ENCODE measurements at regions not wholly inside any gene's neighbourhood (a gene's known extent, or its start where the extent isn't known, plus 50 kb on each side); places are given as distances from the start of the nearest gene placed in this dataset.

DNA sequence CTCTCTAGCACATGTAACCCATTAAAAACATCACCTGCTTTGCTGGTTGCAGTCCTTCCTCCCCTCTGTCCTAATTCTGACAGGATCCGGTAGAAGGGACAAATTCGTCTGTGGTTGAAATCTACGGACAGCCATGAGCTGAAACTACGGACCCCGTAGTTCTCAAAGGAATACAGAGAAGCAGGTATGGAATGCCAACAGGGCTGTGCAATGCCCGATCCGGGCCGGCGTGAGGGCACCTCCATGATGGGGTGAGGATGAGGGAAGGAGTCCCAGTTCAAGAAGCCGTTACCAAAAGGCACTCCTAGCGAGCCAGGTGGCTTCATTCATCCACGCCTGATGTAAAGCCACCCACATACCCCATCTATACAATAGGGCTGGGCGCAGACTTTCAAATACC, 160.0 kb upstream of the NSMCE3 start:
- H3K4me2 ChIP-seq (ENCODE audit: low read depth, low read length), result no peak overlapping the region
- no peak overlapping the region for H3K56ac ChIP-seq (ENCODE audit: extremely low read depth, insufficient read depth, low read length)
- H3K14ac ChIP-seq (replicated peaks; ENCODE audit: low read depth, low read length), result no peak overlapping the region
- no peaks in the 10 kb centered on the region for H3K27me3 ChIP-seq (ENCODE audit: control insufficient read depth, insufficient read depth, low read length)
- H2BK120ac ChIP-seq (ENCODE audit: low read depth, low read length), result no peak overlapping the region
- no peaks in the 10 kb centered on the region for H3K9me3 ChIP-seq (ENCODE audit: control insufficient read depth, insufficient read depth, low read length)
- dilution Hi-C loops (cut with HindIII; ENCODE audit: low sequenced_read_pairs, unreplicated experiment), result no loop called here
- in situ Hi-C loops (cut with MboI; ENCODE audit: low sequenced_read_pairs), result no loop called here
- no peak overlapping the region for H2AK9ac ChIP-seq (replicated peaks; ENCODE audit: low read depth, low read length, poor library complexity)
- intact Hi-C loops (cut with micrococcal nuclease), result no loop called here
- no peak overlapping the region for H2AFZ ChIP-seq (replicated peaks; ENCODE audit: low read length, poor library complexity)
- H4K8ac ChIP-seq (ENCODE audit: low read depth in 2 of 2, low read length in 2 of 2), result no peak overlapping the region
- no peak overlapping the region for H2BK20ac ChIP-seq (ENCODE audit: low read depth, low read length)
- H4K5ac ChIP-seq (ENCODE audit: low read depth, low read length), result no peak overlapping the region
- H3K18ac ChIP-seq (ENCODE audit: low read depth, low read length), result no peak overlapping the region
- H4K91ac ChIP-seq (ENCODE audit: insufficient read depth, low read depth, low read length), result no peak overlapping the region
- ChIA-PET POLR2A (ENCODE audit: unreplicated experiment) (no interaction called here), CTCF (no interaction called here)
- H3K23ac ChIP-seq (ENCODE audit: low read depth, low read length), result no peak overlapping the region
- H3K9me1 ChIP-seq (ENCODE audit: insufficient read depth, low read length), result no peaks in the 10 kb centered on the region
- H3K4me3 ChIP-seq (ENCODE audit: insufficient read depth, low read depth, low read length), result no peak overlapping the region
- no peak for DNase-seq
- no peak overlapping the region for H2AK5ac ChIP-seq (ENCODE audit: low read depth, low read length)
- no TSS peak for BruUV-seq (replicated peaks)
- H3K4ac ChIP-seq (ENCODE audit: low read depth, low read length), result no peak overlapping the region
- H3K9ac ChIP-seq (ENCODE audit: low read depth, low read length), result no peak overlapping the region
- TF ChIP-seq POLR2A (IDR thresholded peaks at IDR 0.05; ENCODE audit: low read depth, low read length), result no peak
- TF ChIP-seq, protein P1, sequence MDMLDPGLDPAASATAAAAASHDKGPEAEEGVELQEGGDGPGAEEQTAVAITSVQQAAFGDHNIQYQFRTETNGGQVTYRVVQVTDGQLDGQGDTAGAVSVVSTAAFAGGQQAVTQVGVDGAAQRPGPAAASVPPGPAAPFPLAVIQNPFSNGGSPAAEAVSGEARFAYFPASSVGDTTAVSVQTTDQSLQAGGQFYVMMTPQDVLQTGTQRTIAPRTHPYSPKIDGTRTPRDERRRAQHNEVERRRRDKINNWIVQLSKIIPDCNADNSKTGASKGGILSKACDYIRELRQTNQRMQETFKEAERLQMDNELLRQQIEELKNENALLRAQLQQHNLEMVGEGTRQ (IDR thresholded peaks at IDR 0.05; ENCODE audit: low read depth, low read length), result no peak
- H2BK5ac ChIP-seq (ENCODE audit: low read depth, low read length, poor library complexity, severe bottlenecking), result no peak overlapping the region
- no peak for ATAC-seq (ENCODE audit: low read depth)
- no peaks in the 10 kb centered on the region for H3K4me1 ChIP-seq (ENCODE audit: control insufficient read depth, insufficient read depth, low read length)
- H2BK15ac ChIP-seq (ENCODE audit: low read depth, low read length), result no peak overlapping the region
- no peaks in the 10 kb centered on the region for H3K36me3 ChIP-seq (ENCODE audit: control insufficient read depth, insufficient read depth, low read length)
- WGBS, 2 experiments (ENCODE audit: extremely low coverage in 2 of 2, insufficient read length in 1 of 2), result 73% methylated on average over 3 of the region's 13 CpGs; no CpG with 5 or more reads in 1 of the 2 experiments
- no peaks in the 10 kb centered on the region; the same call in 1 of the 2 replicates for H4K20me1 ChIP-seq (ENCODE audit: insufficient read depth, low read length)
- H3K27ac ChIP-seq (ENCODE audit: insufficient read depth, low read length), result no peak overlapping the region
- no peaks in the 10 kb centered on the region for H3K79me1 ChIP-seq (ENCODE audit: low read depth in 1 of 2, low read length in 2 of 2)
